ENCODE measurements at regions not wholly inside any gene's neighbourhood (a gene's known extent, or its start where the extent isn't known, plus 50 kb on each side); places are given as distances from the start of the nearest gene placed in this dataset.

DNA sequence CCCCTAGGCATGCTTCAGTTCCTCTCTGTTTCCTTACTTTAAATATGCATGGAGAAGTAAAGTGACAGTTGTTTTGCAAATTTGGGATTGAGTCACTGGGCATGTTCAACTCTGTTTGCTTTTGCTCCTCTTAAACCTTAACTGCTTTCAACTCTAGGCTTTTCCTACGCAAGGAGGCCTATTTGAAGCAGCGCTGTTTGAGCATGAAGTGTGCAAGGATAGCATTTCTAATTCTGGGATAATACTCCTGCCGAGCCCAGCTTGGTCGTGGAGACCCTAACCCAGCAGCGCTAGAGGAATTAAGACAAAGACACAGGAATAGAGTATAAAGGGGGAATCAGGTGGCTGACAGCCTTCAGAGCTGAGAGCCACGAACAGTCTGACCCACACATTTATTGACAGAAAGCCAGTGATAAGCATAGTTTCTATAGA, 803.4 kb upstream of the CDH10 start:
- TF ChIP-seq, protein P1, sequence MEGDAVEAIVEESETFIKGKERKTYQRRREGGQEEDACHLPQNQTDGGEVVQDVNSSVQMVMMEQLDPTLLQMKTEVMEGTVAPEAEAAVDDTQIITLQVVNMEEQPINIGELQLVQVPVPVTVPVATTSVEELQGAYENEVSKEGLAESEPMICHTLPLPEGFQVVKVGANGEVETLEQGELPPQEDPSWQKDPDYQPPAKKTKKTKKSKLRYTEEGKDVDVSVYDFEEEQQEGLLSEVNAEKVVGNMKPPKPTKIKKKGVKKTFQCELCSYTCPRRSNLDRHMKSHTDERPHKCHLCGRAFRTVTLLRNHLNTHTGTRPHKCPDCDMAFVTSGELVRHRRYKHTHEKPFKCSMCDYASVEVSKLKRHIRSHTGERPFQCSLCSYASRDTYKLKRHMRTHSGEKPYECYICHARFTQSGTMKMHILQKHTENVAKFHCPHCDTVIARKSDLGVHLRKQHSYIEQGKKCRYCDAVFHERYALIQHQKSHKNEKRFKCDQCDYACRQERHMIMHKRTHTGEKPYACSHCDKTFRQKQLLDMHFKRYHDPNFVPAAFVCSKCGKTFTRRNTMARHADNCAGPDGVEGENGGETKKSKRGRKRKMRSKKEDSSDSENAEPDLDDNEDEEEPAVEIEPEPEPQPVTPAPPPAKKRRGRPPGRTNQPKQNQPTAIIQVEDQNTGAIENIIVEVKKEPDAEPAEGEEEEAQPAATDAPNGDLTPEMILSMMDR (IDR thresholded peaks at IDR 0.05), result no peak
- TF ChIP-seq SMC3 (IDR thresholded peaks at IDR 0.05; ENCODE audit: low read depth, low read length), result no peak
- no peak for TF ChIP-seq SIN3A (IDR thresholded peaks at IDR 0.05; ENCODE audit: borderline replicate concordance, low read depth, low read length)
- TF ChIP-seq NFIC (IDR thresholded peaks at IDR 0.05; ENCODE audit: borderline replicate concordance), result no peak
- TF ChIP-seq YY1 (IDR thresholded peaks at IDR 0.05; ENCODE audit: low read depth), result no peak
- TF ChIP-seq MEF2A (IDR thresholded peaks at IDR 0.05; ENCODE audit: borderline replicate concordance, low read depth), result no peak
- no peak for TF ChIP-seq EP300 (IDR thresholded peaks at IDR 0.05; ENCODE audit: borderline replicate concordance in 1 of 2, low read depth in 1 of 2, low read length in 1 of 2)
- no peak for TF ChIP-seq POLR2AphosphoS5 (IDR thresholded peaks at IDR 0.05; ENCODE audit: low read depth, low read length)
- TF ChIP-seq CHD2 (IDR thresholded peaks at IDR 0.05; ENCODE audit: low read length, partially characterized antibody), result no peak
- TF ChIP-seq FOXJ3 (CRISPR knock-in tag; IDR thresholded peaks at IDR 0.05), result no peak
- TF ChIP-seq EZH2phosphoT487 (IDR thresholded peaks at IDR 0.05; ENCODE audit: borderline replicate concordance, low read depth), result no peak

All from SK-N-SH (cell line).